Activated naive CD4-positive, alpha-beta T cell treated with anti-CD3 and anti-CD28 coated beads, Interleukin-2, amount 50 U/mL, for 72 hours (primary cell): ENCODE measurements at regions not wholly inside any gene's neighbourhood (a gene's known extent, or its start where the extent isn't known, plus 50 kb on each side); places are given as distances from the start of the nearest gene placed in this dataset.
A peak's percentile ranks its signal among the peaks of the same experiment; 100 is the strongest.
"Not testable (repeated sequence)": the region's sequence is repeated elsewhere in the genome, so short reads cannot be mapped to it uniquely, and the experiment has no call there.

Experiments used
- ATAC-seq, 2 donors: fragments of 150-1000 bp; cut with Tn5 transposase; 2 replicates each; pipeline ENCODE4 v1.10.0; 2021; ENCODE audit warnings: mild to moderate bottlenecking in 2 of 2, moderate library complexity in 2 of 2
- DNase-seq, 2 donors: peaks; one replicate each; pipeline ENCODE4 v3.0.0; 2021 to 2022; ENCODE audit warnings: low spot score in 2 of 2
- H3K27ac Mint-ChIP-seq, 2 donors: one replicate each; pipeline ENCODE4 v1.8.0; 2022; ENCODE audit warnings: mild to moderate bottlenecking in 2 of 2, mixed read lengths in 2 of 2
- H3K36me3 Mint-ChIP-seq, 2 donors: one replicate each; pipeline ENCODE4 v1.8.0; 2022; ENCODE audit warnings: mixed read lengths in 2 of 2
- H3K9me3 Mint-ChIP-seq, 2 donors: one replicate each; pipeline ENCODE4 v1.8.0; 2022; ENCODE audit warnings: mixed read lengths in 2 of 2

DNA sequence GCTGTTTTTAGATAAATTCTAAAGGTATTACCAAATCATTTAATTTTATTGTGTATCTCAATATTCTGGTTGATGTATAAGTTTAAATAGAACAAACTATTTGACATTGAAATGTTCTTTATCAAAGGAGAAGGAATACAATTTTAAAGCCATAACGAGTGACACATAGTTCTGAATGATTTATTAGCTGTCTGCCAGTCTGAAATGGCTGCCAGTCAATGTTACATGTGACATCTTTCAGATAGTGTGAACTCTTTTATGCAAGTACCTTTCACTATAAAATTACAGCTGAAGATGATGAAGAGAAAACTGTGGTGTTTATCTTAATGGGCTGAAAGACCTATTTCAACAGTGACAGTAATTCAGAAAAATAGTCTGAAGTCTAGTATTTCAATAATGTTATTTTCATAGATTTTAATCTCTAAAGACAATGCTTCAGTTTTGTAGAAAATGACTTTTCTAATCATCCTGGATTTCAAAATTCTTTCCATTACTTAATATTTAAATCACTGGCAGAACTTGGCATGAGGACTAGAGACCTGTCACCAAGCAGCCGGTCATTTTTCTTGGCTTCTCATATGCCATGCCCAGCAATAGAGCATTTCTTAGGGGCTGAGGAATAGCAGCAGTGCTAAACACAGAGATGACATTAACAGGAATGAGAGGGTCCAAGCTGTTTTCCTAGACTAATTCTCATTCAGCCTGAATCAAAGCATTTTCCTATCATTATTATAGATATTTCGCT, 178.5 kb upstream of the C1QTNF3 start:
- ATAC-seq, H3K36me3 Mint-ChIP-seq, DNase-seq, H3K9me3 Mint-ChIP-seq, H3K27ac Mint-ChIP-seq: not testable (repeated sequence)

DNA sequence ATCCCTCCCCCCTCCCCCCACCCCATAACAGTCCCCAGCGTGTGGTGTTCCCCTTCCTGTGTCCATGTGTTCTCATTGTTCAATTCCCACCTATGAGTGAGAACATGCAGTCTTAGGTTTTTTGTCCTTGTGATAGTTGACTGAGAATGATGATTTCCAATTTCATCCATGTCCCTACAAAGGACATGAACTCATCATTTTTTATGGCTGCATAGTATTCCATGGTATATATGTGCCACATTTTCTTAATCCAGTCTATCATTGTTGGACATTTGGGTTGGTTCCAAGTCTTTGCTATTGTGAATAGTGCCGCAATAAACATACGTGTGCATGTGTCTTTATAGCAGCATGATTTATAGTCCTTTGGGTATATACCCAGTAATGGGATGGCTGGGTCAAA, 180.1 kb upstream of the C1QTNF3 start:
- not testable (repeated sequence) for ATAC-seq, H3K36me3 Mint-ChIP-seq, H3K9me3 Mint-ChIP-seq, H3K27ac Mint-ChIP-seq, DNase-seq

DNA sequence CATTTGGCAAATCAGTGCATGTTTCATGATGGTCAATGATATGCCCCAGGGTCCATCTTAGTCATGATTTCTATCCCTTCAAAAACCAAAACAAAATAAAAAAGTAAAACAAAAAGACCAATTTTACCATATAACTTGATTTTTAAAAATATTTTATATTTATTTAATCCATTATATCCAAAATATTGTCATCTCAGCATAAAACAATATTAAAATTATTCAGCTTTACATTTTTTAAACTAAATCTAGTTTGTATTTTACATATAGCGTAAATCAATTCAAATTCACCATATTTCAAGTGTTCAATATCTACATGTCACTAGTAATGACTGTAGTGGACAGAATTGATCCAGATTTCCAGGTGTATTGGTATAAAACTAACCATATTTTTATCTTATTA, 187.4 kb upstream of the C1QTNF3 start:
- ATAC-seq, DNase-seq, H3K36me3 Mint-ChIP-seq, H3K9me3 Mint-ChIP-seq, H3K27ac Mint-ChIP-seq: not testable (repeated sequence)

DNA sequence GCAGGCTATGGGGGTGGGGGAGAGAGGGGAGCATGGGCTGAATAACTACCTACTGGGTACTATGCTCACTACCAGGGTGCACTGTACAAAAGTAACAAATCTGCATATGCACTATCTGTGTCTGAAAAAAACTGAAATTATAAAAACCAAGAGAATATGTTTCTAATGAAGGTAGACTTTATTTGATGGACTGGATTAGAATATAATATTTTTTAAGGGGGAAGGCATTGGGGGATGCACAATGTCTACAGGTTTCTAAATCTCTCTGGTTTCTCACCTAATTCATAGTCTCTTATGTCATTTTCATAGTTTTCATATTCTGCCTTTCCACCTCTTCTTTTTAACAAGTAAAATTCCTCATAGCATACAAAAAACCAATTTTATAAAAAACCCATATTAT, 200.8 kb upstream of the C1QTNF3 start:
- ATAC-seq, H3K9me3 Mint-ChIP-seq, H3K36me3 Mint-ChIP-seq, DNase-seq: not testable (repeated sequence)
- H3K27ac Mint-ChIP-seq, result peak overlapping the region; percentile 78 to 89

DNA sequence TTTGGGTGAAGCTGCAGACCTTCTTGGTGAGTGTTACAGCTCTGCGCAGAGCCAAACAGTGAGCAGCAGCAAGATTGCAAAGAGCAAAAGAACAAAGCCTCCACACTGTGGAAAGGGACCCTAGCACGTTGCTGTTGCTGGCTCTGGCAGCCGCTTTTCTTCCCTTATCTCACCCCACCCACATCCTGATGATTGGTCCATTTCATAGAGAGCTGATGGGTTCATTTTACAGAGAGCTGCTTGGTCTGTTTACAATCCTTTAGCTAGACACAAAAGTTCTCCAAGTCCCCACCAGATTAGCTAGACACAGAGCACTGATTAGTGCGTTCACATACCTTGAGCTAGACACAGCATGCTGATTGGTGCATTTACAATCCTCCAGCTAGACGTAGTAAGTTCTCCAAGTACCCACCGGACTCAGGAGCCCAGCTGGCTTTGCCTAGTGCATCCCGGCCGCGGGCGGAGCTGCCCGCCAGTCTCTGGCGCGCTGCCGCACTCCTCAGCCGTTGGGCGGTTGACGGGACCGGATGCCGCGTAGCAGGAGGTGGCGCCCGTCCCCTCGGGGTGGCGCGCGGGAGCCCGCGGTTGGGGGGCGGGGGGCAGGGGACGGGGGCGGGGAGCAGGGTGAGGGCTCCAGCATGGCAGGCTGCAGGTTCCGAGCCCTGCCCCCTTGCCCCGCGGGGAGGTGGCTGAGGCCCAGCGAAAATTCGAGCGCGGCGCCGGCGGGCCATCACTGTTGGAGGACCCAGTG, 201.4 kb upstream of the C1QTNF3 start:
- not testable (repeated sequence) for H3K9me3 Mint-ChIP-seq, H3K36me3 Mint-ChIP-seq
- H3K27ac Mint-ChIP-seq, result peak overlapping the region; percentile 78 to 89
- ATAC-seq, result peak; percentile 96
- peak; percentile 70 to 88 for DNase-seq

DNA sequence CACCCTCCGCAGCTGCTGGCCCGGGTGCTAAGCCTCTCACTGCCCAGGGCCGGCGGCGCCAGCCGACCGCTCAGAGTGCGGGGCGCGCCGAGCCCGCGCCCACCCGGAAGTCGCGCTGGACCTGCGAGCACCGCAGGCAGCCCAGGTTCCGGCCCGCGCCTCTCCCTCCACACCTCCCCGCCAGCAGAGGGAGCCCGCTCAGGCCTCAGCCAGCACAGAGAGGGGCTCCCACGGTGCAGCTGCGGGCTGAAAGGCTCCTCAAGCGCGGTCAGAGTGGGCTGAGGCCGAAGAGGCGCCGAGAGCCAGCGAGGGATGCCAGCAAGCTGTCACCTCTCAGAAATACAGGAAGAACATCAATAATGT, 202.0 kb upstream of the C1QTNF3 start:
- H3K9me3 Mint-ChIP-seq, H3K36me3 Mint-ChIP-seq: not testable (repeated sequence)
- peak in 1 of 2 donors; percentile 13 for DNase-seq
- peak; percentile 93 to 95 for ATAC-seq
- H3K27ac Mint-ChIP-seq, result peak overlapping the region in 1 of 2 donors; percentile 94

DNA sequence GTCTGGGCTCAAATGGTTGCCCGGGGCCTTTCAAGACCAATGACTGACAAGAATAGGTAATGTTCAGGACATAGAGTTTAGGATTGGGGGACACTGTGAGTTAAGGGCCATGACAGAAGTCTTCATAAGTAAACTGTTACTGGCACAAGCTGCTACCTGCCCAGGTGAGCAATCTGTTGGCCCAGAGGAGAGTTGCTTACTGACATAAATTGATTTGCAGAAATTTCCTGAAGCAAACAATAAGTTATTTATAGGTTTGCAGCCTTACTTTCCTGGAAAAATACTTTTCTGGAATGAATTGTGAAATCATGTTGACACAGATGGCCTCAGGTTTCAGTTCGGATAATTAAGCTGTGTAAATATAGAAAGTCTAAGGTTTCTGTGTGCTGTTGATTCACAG, 202.8 kb upstream of the C1QTNF3 start:
- H3K36me3 Mint-ChIP-seq, result not testable (repeated sequence)

DNA sequence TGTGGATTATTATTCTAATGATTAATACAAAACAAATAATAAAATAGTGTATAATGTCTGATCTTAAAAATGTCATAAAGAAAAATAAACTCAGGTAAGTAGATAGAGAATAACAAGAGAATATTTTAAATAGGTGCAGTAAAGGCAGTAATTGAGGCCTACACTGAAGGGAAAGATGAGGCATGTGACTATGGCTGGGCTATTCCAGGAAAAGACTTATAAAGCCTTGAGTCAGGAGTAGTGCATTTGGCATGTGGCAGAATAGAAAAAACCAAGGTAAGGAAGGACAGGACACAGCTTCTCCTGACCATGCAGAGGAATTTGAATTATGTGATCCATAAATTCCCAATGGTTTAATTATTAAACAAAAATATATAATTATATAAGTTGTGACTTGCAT, 215.6 kb upstream of the C1QTNF3 start:
- H3K36me3 Mint-ChIP-seq, ATAC-seq, H3K9me3 Mint-ChIP-seq, H3K27ac Mint-ChIP-seq, DNase-seq: not testable (repeated sequence)

More for the DNA sequence above, 202.8 kb upstream of the C1QTNF3 start:
- ATAC-seq, H3K9me3 Mint-ChIP-seq: not testable (repeated sequence)
- peak in 1 of 2 donors; percentile 2 for DNase-seq
- H3K27ac Mint-ChIP-seq, result peak overlapping the region in 1 of 2 donors; percentile 72

DNA sequence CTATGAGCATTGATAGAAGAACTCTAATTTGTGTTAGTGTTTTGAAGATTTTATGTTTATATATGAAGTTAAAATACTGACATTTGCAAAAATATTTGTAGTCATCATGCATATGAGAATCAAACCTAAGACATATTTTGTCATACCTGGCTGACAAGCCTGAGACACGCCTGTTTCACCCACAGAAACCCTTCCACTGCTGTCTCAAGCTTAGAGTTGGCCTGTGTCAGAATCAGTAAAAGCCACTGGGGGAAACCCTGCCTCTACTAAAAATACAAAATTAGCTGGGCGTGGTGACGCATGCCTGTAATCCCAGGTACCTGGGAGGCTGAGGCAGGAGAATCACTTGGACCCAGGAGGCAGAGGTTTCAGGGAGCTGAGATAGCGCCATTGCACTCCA, 218.0 kb upstream of the C1QTNF3 start:
- not testable (repeated sequence) for ATAC-seq, H3K36me3 Mint-ChIP-seq, DNase-seq, H3K27ac Mint-ChIP-seq, H3K9me3 Mint-ChIP-seq

DNA sequence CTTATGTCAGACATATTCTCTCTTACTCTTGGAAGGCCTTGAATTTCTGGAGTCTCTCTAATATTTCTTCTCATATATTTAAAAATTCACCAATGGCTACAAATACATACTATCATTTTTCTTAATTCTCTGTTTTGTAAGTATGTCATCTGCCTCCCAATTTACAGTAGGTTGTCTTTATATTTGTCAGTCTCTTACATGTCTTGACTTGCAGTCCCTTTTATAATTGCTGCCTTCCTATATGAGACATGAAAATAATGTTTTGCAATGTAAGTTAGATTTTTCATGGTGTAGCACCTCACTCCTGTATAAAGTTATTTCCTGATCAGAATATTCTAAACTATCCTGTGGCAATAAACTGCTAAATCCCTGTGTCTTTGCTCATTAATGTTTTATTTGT, 223.1 kb upstream of the C1QTNF3 start:
- not testable (repeated sequence) for DNase-seq, H3K27ac Mint-ChIP-seq, H3K9me3 Mint-ChIP-seq, H3K36me3 Mint-ChIP-seq, ATAC-seq

DNA sequence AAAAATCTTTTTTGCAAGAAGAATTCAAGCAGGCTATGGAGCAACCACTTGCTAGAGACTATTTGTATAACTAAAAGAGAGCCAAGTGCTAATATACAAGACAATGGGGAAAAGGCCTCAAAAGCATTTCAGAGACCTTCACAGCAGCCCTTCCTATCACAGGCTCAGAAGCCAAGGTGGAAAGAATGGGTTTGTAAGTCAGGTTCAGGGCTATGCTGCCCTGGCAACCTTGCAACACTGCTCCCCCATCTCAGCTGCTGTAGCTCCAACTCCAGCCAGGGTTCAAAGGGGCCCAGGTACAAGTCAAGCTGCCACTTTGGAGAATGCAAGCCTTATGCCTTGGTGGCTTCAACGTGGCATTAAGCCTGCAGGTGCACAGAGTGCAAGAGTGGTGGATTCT, 253.7 kb upstream of the C1QTNF3 start:
- not testable (repeated sequence) for H3K36me3 Mint-ChIP-seq, DNase-seq, H3K9me3 Mint-ChIP-seq, ATAC-seq, H3K27ac Mint-ChIP-seq

DNA sequence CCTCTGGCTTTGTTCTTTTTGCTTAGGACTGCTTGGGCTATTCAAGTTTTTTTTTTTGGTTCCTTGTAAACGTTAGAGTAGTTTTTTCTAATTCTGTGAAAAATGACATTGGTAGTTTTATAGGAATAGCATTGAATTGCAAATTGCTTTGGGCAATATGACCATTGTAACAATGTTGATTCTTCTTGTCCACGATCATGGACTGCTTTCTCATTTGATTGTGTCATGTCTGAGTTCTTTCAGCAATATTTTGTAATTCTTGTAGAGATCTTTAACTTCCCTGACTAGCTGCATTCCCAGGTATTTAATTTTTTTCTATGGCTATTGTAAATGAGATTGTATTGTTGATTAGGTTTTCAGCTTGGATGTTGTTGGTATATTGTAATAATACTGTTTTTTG, 286.2 kb upstream of the C1QTNF3 start:
- not testable (repeated sequence) for H3K9me3 Mint-ChIP-seq, DNase-seq, H3K36me3 Mint-ChIP-seq, ATAC-seq, H3K27ac Mint-ChIP-seq

DNA sequence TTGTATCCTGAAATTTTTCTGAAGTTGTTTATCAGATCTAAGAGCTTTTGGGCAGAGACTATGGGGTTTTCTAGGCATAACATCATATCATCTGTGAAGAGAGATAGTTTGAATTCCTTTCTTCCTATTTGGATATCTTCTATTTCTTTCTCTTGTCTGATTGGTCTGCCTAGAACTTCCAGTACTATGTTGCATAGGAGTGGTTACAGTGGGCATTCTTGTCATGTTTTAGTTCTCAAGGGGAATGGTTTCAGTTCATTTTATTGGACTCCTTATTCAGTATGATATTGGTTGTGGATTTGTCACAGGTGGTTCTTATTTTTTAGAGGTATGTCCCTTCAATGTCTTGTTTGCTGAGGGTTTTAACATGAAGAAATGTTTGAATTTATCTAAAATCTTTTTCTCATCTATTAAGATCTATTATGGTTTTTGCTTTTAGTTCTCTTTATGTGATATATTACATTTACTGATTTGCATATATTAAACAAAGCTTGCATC, 286.6 kb upstream of the C1QTNF3 start:
- not testable (repeated sequence) for DNase-seq, H3K27ac Mint-ChIP-seq, H3K9me3 Mint-ChIP-seq

DNA sequence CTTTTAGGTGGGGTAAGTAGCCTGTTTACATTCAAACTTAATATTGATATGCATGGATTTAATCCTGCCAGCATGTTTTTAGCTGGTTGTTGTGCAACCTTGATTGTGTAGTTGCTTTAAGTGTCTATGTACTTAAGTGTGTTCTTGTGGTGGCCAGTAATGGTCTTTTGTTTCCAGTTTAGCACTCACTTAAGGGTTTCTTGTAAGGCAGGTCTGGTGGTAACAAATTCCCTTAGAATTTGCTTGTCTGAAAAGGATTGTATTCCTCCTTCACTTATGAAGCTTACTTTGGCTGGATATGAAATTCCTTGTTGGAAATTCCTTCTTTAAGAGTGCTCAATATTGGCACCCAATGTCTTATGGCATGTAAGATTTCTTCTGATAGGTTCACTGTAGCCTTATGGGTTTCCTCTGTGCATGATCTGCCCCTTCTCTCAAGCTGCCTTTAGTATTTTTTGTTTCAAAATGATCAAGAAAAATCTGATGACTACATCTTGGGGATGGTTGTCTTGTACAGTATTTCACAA, 289.0 kb upstream of the C1QTNF3 start:
- not testable (repeated sequence) for H3K36me3 Mint-ChIP-seq, H3K9me3 Mint-ChIP-seq, H3K27ac Mint-ChIP-seq, ATAC-seq, DNase-seq

More for the DNA sequence above, 286.6 kb upstream of the C1QTNF3 start:
- H3K36me3 Mint-ChIP-seq, ATAC-seq: not testable (repeated sequence)

DNA sequence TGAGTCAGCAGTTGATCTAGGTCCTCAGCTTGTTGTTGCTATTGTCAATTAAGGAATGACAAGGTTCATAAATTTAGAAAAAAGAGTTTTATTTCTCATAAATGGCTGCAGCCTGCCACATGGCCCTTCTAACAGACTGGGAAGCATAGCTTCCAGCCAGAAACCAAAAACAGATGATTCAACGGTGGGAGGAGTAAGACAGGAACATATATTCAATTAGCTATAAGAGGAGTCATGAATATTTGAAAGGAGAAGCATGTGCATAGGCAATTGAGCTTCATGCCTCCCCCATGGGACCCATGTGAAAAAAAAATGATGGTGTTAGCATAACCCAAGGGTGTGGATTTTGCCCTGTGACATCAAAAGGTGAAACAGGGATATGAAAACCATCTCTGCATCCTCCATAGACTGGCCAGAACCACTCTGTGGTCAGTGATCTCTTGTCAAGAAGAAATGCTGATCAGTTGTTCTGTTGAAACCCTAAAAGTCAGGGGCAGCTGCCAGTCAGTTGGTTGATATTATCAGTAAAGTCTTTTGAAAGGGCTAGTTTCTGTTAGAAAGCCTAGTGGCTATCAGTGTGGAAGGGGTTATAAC, 296.5 kb upstream of the C1QTNF3 start:
- not testable (repeated sequence) for ATAC-seq, H3K9me3 Mint-ChIP-seq, H3K36me3 Mint-ChIP-seq, H3K27ac Mint-ChIP-seq, DNase-seq

DNA sequence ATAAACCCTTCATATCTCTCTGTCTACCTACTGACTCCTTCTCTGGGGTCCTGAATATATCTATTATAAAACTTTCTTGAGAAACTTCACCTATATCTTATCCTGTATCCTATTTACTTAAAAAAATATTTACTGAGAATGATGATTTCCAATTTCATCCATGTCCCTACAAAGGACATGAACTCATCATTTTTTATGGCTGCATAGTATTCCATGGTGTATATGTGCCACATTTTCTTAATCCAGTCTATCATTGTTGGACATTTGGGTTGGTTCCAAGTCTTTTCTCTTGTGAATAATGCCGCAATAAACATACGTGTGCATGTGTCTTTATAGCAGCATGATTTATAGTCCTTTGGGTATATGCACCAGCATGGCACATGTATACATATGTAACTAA, 301.7 kb upstream of the RAI14 start:
- DNase-seq, ATAC-seq, H3K9me3 Mint-ChIP-seq, H3K36me3 Mint-ChIP-seq, H3K27ac Mint-ChIP-seq: not testable (repeated sequence)

DNA sequence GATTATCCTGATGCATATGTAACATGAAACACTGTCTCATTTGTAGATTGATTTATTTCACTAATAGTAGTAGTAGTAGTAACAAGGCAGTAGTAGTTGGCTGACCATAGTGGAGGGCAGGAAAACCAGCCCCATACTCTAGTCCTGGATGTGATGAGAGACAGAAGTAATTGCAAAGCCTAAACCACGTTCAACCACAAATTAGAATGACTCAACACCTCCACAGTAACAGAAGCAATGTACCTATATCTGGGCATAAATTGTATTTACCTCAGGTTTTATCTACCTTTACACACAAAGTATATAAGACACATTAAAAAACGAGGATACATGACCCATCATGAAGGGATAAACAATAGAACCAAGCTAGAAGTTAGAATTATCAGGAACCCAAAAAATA, 284.7 kb upstream of the RAI14 start:
- not testable (repeated sequence) for ATAC-seq, H3K27ac Mint-ChIP-seq, H3K9me3 Mint-ChIP-seq, DNase-seq, H3K36me3 Mint-ChIP-seq
